ENCODE measurements at regions not wholly inside any gene's neighbourhood (a gene's known extent, or its start where the extent isn't known, plus 50 kb on each side); places are given as distances from the start of the nearest gene placed in this dataset.
"Not testable (repeated sequence)": the region's sequence is repeated elsewhere in the genome, so short reads cannot be mapped to it uniquely, and the experiment has no call there.

DNA sequence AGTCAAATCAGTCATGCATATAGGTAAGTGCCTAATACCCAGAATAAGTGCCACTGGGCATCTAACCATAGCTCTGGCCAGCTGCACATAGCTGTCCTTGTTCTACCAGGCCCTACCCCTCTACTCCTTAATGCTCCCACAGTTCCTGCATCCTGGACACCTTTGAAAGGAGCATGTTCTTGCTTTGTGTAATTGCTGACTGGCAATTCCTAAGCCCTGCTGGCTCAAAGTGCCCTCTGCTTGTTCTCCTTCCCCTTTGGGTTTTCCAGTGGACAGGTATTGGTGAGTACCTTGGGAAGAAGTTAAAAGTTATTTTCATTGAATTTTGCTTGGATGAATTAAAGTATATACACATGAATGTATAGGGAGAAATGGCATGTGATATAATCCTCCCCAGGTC, 516.4 kb downstream of the ETNK1 start:
- Histone ChIP-seq H3K27ac (no peak overlapping the region), H3K27me3 (ENCODE audit: insufficient read depth, low read depth, severe bottlenecking) (no peaks in the 10 kb centered on the region), H3K36me3 (no peaks in the 10 kb centered on the region), H3K9me3 (ENCODE audit: severe bottlenecking) (peaks cover 4% of the 10 kb centered on the region), H3K4me3 (ENCODE audit: low read depth, low read length) (no peak overlapping the region)
- TF ChIP-seq, protein P1, sequence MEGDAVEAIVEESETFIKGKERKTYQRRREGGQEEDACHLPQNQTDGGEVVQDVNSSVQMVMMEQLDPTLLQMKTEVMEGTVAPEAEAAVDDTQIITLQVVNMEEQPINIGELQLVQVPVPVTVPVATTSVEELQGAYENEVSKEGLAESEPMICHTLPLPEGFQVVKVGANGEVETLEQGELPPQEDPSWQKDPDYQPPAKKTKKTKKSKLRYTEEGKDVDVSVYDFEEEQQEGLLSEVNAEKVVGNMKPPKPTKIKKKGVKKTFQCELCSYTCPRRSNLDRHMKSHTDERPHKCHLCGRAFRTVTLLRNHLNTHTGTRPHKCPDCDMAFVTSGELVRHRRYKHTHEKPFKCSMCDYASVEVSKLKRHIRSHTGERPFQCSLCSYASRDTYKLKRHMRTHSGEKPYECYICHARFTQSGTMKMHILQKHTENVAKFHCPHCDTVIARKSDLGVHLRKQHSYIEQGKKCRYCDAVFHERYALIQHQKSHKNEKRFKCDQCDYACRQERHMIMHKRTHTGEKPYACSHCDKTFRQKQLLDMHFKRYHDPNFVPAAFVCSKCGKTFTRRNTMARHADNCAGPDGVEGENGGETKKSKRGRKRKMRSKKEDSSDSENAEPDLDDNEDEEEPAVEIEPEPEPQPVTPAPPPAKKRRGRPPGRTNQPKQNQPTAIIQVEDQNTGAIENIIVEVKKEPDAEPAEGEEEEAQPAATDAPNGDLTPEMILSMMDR (IDR thresholded peaks at IDR 0.05; ENCODE audit: low read depth, low read length) = no peak
- DNase-seq = no peak

DNA sequence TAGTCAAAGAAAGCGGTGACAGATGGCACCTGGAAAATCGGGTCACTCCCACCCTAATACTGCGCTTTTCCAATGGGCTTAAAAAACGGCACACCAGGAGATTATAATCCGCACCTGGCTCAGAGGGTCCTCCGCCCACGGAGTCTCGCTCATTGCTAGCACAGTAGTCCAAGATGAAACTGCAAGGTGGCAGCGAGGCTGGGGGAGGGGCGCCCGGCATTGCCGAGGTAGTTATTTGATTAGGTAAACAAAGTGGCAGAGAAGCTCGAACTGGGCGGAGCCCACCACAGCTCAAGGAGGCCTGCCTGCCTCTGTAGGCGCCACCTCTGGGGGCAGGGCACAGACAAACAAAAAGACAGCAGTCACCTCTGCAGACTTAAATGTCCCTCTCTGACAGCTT, 521.1 kb downstream of the ETNK1 start:
- H3K36me3 ChIP-seq; H3K27me3 ChIP-seq (ENCODE audit: insufficient read depth, low read depth, severe bottlenecking); H3K4me3 ChIP-seq (ENCODE audit: low read depth, low read length); H3K9me3 ChIP-seq (ENCODE audit: severe bottlenecking); DNase-seq; H3K27ac ChIP-seq: not testable (repeated sequence)

DNA sequence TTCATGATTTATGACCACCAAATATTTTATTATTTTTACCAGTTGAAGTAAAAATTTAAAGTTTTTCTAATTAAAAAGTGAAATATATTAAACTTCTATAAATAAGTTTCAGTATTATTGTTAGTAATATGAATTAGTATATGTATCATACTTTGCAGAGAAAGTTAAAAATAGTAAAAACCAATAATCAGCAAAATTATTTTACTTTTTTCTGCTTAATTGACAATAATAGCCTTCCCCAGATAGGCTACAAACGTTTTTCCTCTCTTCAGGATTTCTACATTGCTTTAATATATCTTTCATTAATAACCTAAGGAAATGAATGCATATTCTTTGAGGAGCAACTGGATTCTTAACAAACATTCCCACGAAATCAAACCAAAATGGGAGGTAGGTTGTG, 543.5 kb downstream of the ETNK1 start:
- TF ChIP-seq, protein P1 (IDR thresholded peaks at IDR 0.05; ENCODE audit: low read depth, low read length) = no peak
- H3K9me3 ChIP-seq (ENCODE audit: severe bottlenecking) = peaks cover 2% of the 10 kb centered on the region
- H3K4me3 ChIP-seq (ENCODE audit: low read depth, low read length) = no peak overlapping the region
- DNase-seq = no peak
- H3K36me3 ChIP-seq = no peaks in the 10 kb centered on the region
- no peaks in the 10 kb centered on the region for H3K27me3 ChIP-seq (ENCODE audit: insufficient read depth, low read depth, severe bottlenecking)
- no peak overlapping the region for H3K27ac ChIP-seq

DNA sequence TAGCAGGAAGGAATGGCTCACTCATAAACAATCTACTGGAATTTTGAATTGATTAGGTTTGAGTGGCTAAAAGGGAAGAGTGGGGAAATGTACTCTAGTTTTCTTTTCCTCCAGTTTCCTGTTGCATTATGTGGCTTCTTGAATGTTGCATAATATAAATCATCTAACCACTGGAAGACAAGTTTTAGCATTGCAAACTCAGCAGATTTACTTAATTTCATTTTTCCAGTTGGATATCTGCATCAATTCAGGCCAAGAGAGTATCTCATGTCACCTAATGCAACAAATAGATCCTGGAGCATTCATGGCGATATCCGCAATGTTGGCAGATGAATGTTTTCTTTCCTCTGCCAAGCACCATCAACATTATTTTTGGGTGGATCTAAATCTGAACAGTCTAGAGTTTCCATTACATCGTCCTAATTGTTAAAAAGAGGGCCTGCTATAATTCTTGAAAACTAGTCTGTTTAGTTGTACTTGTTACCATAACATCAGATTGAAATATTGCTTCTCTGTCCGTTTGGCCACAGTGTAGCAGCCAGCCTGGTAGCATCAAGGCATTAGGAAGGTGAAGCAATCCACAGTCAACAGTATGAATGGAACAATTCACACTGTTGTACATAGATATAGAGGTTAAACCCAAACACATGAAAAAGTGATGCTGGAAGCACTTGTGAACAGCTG, 544.2 kb downstream of the ETNK1 start:
- Histone ChIP-seq H3K4me3 (ENCODE audit: low read depth, low read length) (no peak overlapping the region), H3K9me3 (ENCODE audit: severe bottlenecking) (peaks cover 2% of the 10 kb centered on the region), H3K27ac (no peak overlapping the region), H3K36me3 (no peaks in the 10 kb centered on the region), H3K27me3 (ENCODE audit: insufficient read depth, low read depth, severe bottlenecking) (no peaks in the 10 kb centered on the region)
- DNase-seq = no peak
- TF ChIP-seq, protein P1 (IDR thresholded peaks at IDR 0.05; ENCODE audit: low read depth, low read length) = no peak

DNA sequence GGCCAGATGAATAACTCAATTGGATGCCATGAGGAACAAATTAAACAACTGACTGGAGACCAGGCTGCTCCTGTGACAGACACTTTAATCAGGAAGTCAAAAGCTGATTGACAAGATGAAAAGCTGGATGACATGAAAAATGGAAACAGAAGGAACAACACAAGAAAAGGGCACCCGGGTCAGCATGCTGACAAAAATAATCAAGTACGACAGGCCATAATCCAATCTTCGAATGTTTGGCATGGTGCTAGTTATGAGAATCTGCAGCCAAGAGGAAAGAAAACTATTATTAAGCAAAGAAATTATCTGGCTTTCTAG, 544.7 kb downstream of the ETNK1 start:
- no peaks in the 10 kb centered on the region for H3K36me3 ChIP-seq
- peaks cover 2% of the 10 kb centered on the region for H3K9me3 ChIP-seq (ENCODE audit: severe bottlenecking)
- H3K4me3 ChIP-seq (ENCODE audit: low read depth, low read length) = no peak overlapping the region
- TF ChIP-seq, protein P1 (IDR thresholded peaks at IDR 0.05; ENCODE audit: low read depth, low read length) = no peak
- DNase-seq = no peak
- H3K27ac ChIP-seq = no peak overlapping the region
- no peaks in the 10 kb centered on the region for H3K27me3 ChIP-seq (ENCODE audit: insufficient read depth, low read depth, severe bottlenecking)

DNA sequence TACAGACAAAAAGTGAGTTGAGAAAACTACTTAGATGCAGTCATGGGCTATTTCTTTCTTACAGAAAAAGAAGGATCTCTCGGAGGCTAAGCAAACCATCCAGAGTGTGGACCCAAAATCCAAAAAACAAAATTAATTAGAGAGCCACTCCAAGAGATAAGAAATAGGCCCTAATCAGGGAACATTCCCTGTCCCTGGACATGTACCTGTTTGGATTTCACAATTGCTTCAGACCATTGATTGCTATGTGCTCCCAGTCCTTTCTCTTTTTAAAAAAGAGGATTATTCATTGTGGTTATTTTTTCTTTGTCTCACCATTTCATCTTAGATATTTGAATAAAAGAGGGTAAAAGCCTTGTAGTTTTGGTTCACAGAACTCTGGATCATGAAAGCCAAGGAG, 549.9 kb downstream of the ETNK1 start:
- Histone ChIP-seq H3K27ac (no peak overlapping the region), H3K36me3 (no peaks in the 10 kb centered on the region), H3K27me3 (ENCODE audit: insufficient read depth, low read depth, severe bottlenecking) (no peaks in the 10 kb centered on the region), H3K9me3 (ENCODE audit: severe bottlenecking) (no peaks in the 10 kb centered on the region), H3K4me3 (ENCODE audit: low read depth, low read length) (no peak overlapping the region)
- TF ChIP-seq, protein P1 (IDR thresholded peaks at IDR 0.05; ENCODE audit: low read depth, low read length) = no peak
- no peak for DNase-seq

Data from WERI-Rb-1 (cell line).